ENCODE measurements at regions not wholly inside any gene's neighbourhood (a gene's known extent, or its start where the extent isn't known, plus 50 kb on each side); places are given as distances from the start of the nearest gene placed in this dataset.

DNA sequence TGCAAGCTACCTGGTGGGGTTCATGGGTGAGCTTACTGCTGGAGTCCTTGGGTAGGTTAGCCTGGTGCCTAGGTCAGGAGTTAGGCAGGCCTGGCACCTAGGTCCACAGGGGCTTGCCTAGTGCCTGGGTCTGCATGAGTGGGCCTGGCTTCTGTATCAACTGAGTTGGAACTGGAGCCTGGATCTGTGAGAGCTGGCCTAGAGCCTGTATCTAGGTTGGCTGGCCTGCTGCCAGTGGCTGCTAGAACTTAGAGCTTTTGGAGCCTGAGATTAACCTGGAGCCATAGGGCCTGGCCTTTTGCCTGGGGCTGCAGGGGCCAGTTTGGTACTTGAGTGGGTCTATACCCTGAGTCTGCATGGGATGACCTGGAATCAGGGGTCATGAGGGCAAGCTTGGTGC, 679.4 kb downstream of the NUP35 start:
- no peak for DNase-seq

GRCh38 chr2:183807870-183808269, 683.6 kb downstream of the NUP35 start:
- TF ChIP-seq POLR2A (IDR thresholded peaks at IDR 0.05): no peak
- no peak for TF ChIP-seq CTCF (IDR thresholded peaks at IDR 0.05)
- no peak overlapping the region for H3K27ac ChIP-seq
- no peaks in the 10 kb centered on the region for H3K9me3 ChIP-seq
- H3K36me3 ChIP-seq: no peaks in the 10 kb centered on the region
- intact Hi-C loops (cut with DNase I): no loop called here
- DNase-seq: no peak
- H3K4me3 ChIP-seq (replicated peaks in 1 of 3): no peak overlapping the region
- H3K27me3 ChIP-seq: no peaks in the 10 kb centered on the region
- H3K4me1 ChIP-seq: no peaks in the 10 kb centered on the region
- 94 to 96% methylated on average over 3 of the region's 3 CpGs for WGBS, 2 donors

More for the DNA sequence above, 679.4 kb downstream of the NUP35 start:
- no peaks in the 10 kb centered on the region for H3K4me1 ChIP-seq
- intact Hi-C loops (cut with DNase I): no loop called here
- no peaks in the 10 kb centered on the region for H3K36me3 ChIP-seq
- no peaks in the 10 kb centered on the region for H3K9me3 ChIP-seq
- H3K27ac ChIP-seq: no peak overlapping the region
- no peaks in the 10 kb centered on the region for H3K27me3 ChIP-seq
- TF ChIP-seq CTCF (IDR thresholded peaks at IDR 0.05) (no peak), POLR2A (IDR thresholded peaks at IDR 0.05) (no peak)
- H3K4me3 ChIP-seq (replicated peaks in 1 of 3): no peak overlapping the region

- Histone ChIP-seq H3K4me1 (no peaks in the 10 kb centered on the region), H3K27ac (no peak overlapping the region), H3K36me3 (no peaks in the 10 kb centered on the region), H3K4me3 (replicated peaks in 1 of 3) (no peak overlapping the region), H3K9me3 (no peaks in the 10 kb centered on the region), H3K27me3 (no peaks in the 10 kb centered on the region)
- whole genome bisulfite sequencing, 2 donors: 89 to 90% methylated on average over 3 of the region's 3 CpGs
- TF ChIP-seq CTCF (IDR thresholded peaks at IDR 0.05): no peak
- no peak for TF ChIP-seq POLR2A (IDR thresholded peaks at IDR 0.05)
- intact Hi-C loops (cut with DNase I): no loop called here
- DNase-seq: no peak
Observed at GRCh38 chr2:183809404-183809803, 685.2 kb downstream of the NUP35 start.

GRCh38 chr2:183811281-183811680, 687.0 kb downstream of the NUP35 start:
- intact Hi-C loops (cut with DNase I): no loop called here
- no peaks in the 10 kb centered on the region for H3K9me3 ChIP-seq

GRCh38 chr2:183812091-183812490, 687.8 kb downstream of the NUP35 start:
- Histone ChIP-seq H3K4me1 (no peaks in the 10 kb centered on the region), H3K4me3 (replicated peaks in 1 of 3) (no peak overlapping the region), H3K27me3 (no peaks in the 10 kb centered on the region), H3K36me3 (no peaks in the 10 kb centered on the region), H3K27ac (no peak overlapping the region), H3K9me3 (no peaks in the 10 kb centered on the region)
- 85 to 89% methylated on average over 2 of the region's 2 CpGs for WGBS, 2 donors
- no peak for DNase-seq
- TF ChIP-seq CTCF (IDR thresholded peaks at IDR 0.05) (no peak), POLR2A (IDR thresholded peaks at IDR 0.05) (no peak)
- intact Hi-C loops (cut with DNase I): no loop called here

More at GRCh38 chr2:183811281-183811680, 687.0 kb downstream of the NUP35 start:
- Histone ChIP-seq H3K4me3 (replicated peaks in 1 of 3) (no peak overlapping the region), H3K36me3 (no peaks in the 10 kb centered on the region), H3K27ac (no peak overlapping the region), H3K27me3 (no peaks in the 10 kb centered on the region), H3K4me1 (no peaks in the 10 kb centered on the region)
- TF ChIP-seq CTCF (IDR thresholded peaks at IDR 0.05): no peak
- TF ChIP-seq POLR2A (IDR thresholded peaks at IDR 0.05): no peak
- DNase-seq: no peak
- 100% methylated on average over 1 of the region's 1 CpG for WGBS, 2 donors

All from thyroid gland (tissue), 4 donors.